ENCODE measurements at regions not wholly inside any gene's neighbourhood (a gene's known extent, or its start where the extent isn't known, plus 50 kb on each side); places are given as distances from the start of the nearest gene placed in this dataset.

DNA sequence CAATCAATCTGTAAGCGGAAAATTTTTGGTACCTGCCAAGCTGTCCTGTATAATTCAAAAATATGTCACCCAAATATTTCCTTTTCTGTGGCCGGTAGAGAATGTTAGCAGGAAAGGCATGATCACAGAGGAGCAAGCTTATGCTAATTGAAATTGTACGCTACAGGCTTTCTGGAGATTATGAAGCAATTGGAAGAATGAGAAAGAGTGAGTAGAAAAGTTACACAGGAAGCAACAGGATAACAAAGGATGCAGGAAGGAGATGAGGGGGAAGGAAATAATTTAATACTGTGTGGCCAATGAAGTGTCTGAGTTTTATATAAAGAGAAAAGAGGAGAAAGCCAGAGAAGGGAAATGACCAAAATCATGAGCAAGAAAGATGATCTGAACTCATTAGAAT, 627.2 kb upstream of the STXBP6 start:
- TF ChIP-seq POLR2A (IDR thresholded peaks at IDR 0.05): no peak
- TF ChIP-seq, protein P1, sequence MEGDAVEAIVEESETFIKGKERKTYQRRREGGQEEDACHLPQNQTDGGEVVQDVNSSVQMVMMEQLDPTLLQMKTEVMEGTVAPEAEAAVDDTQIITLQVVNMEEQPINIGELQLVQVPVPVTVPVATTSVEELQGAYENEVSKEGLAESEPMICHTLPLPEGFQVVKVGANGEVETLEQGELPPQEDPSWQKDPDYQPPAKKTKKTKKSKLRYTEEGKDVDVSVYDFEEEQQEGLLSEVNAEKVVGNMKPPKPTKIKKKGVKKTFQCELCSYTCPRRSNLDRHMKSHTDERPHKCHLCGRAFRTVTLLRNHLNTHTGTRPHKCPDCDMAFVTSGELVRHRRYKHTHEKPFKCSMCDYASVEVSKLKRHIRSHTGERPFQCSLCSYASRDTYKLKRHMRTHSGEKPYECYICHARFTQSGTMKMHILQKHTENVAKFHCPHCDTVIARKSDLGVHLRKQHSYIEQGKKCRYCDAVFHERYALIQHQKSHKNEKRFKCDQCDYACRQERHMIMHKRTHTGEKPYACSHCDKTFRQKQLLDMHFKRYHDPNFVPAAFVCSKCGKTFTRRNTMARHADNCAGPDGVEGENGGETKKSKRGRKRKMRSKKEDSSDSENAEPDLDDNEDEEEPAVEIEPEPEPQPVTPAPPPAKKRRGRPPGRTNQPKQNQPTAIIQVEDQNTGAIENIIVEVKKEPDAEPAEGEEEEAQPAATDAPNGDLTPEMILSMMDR (IDR thresholded peaks at IDR 0.05): no peak
